Skeletal muscle satellite cell (primary cell): ENCODE measurements at regions not wholly inside any gene's neighbourhood (a gene's known extent, or its start where the extent isn't known, plus 50 kb on each side); places are given as distances from the start of the nearest gene placed in this dataset.
"Not testable (repeated sequence)": the region's sequence is repeated elsewhere in the genome, so short reads cannot be mapped to it uniquely, and the experiment has no call there.

Experiments
- H3K27me3 ChIP-seq: 2 replicates; pipeline ENCODE4 v1.7.0; 2013; ENCODE audit warnings: low read length; ENCODE audit not compliant: control insufficient read depth, insufficient read depth
- H3K36me3 ChIP-seq: 2 replicates; pipeline ENCODE4 v1.7.0; 2013; ENCODE audit warnings: mild to moderate bottlenecking, control low read depth, low read length; ENCODE audit not compliant: insufficient read depth
- H3K4me1 ChIP-seq: 2 replicates; pipeline ENCODE4 v1.7.0; 2013; ENCODE audit warnings: low read length; ENCODE audit not compliant: control insufficient read depth, insufficient read depth
- H3K4me2 ChIP-seq: 2 replicates; pipeline ENCODE4 v1.7.0; 2013; ENCODE audit warnings: mild to moderate bottlenecking, low read length
- H3K4me3 ChIP-seq: 2 replicates; pipeline ENCODE4 v1.7.0; 2013; ENCODE audit warnings: low read length
- H3K9ac ChIP-seq: 2 replicates; pipeline ENCODE4 v1.7.0; 2013; ENCODE audit warnings: mild to moderate bottlenecking, low read depth, low read length, moderate library complexity
- H3K9me3 ChIP-seq: replicated peaks from 2 replicates; pipeline ENCODE4 v1.7.0; 2013; ENCODE audit warnings: mild to moderate bottlenecking, control low read depth, low read length

- Histone ChIP-seq H3K4me1 (no peaks in the 10 kb centered on the region), H3K36me3 (no peaks in the 10 kb centered on the region), H3K9ac (no peak overlapping the region), H3K9me3 (no peaks in the 10 kb centered on the region), H3K4me3 (no peak overlapping the region), H3K4me2 (no peak overlapping the region), H3K27me3 (peaks cover 2% of the 10 kb centered on the region)
These were observed 381.8 kb upstream of the CRIM1 start for GRCh38 chr2:35973737-35974132.

DNA sequence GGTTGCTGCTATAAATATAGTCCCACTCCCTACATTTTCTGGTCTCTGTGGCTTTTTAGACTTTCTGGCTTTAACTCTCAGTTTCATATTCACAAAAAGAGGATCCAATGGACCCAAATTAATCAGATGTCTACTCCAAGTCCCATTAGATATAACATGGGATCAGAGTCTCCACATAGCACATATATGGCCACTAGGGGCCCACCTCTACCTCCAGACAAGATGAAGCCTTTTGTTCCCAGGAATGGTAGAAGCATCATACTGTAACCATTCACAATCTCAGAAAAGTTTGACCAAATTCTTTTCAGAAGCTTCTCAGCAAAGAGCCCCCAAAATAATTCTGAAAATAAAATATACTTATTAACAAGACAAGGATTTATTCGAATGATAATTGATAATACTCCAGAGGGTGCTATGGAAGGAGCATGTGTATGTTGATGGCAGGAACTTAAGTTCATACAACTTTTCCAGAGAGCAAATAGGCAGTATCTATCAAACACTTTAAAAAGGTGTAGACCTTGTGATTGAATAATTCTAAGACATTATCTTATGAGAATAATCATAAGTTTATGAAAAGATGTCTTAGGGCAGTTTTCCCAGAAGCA is 382.3 kb upstream of the CRIM1 start:
- Histone ChIP-seq H3K4me2 (no peak overlapping the region), H3K9ac (no peak overlapping the region), H3K4me3 (no peak overlapping the region), H3K27me3 (peaks cover 2% of the 10 kb centered on the region), H3K9me3 (no peaks in the 10 kb centered on the region), H3K4me1 (no peaks in the 10 kb centered on the region), H3K36me3 (no peaks in the 10 kb centered on the region)

DNA sequence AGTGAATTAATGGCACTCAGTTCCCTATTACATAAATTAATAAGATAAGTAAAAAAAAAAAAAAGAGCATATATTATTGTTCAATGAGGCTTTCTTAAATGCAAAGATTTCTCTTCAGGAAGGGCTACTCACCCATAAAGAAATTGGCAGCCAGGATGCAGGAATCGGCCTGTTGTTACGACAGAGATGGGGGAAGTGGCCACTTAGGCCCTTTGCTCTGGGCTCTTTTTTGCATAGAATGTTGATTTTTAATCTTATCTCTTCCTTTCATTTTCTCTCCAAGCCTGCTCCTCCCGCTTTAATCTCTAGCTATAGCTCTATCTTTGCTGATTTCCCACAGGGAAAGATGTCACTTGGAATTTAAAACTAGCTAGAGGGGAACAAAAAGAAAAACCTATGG is 391.8 kb upstream of the CRIM1 start:
- no peak overlapping the region for H3K4me3 ChIP-seq
- no peaks in the 10 kb centered on the region for H3K36me3 ChIP-seq
- no peak overlapping the region for H3K9ac ChIP-seq

GRCh38 chr2:35963357-35963756 is 392.2 kb upstream of the CRIM1 start:
- no peak overlapping the region for H3K4me3 ChIP-seq
- no peaks in the 10 kb centered on the region for H3K27me3 ChIP-seq
- H3K4me1 ChIP-seq = no peaks in the 10 kb centered on the region
- H3K4me2 ChIP-seq = no peak overlapping the region
- no peaks in the 10 kb centered on the region for H3K9me3 ChIP-seq
- no peaks in the 10 kb centered on the region for H3K36me3 ChIP-seq
- no peak overlapping the region for H3K9ac ChIP-seq

More for the DNA sequence above, 391.8 kb upstream of the CRIM1 start:
- no peaks in the 10 kb centered on the region for H3K9me3 ChIP-seq
- no peak overlapping the region for H3K4me2 ChIP-seq
- no peaks in the 10 kb centered on the region for H3K27me3 ChIP-seq
- H3K4me1 ChIP-seq = no peaks in the 10 kb centered on the region

- Histone ChIP-seq H3K9ac (no peak overlapping the region), H3K4me1 (no peaks in the 10 kb centered on the region), H3K27me3 (no peaks in the 10 kb centered on the region), H3K4me3 (no peak overlapping the region), H3K4me2 (no peak overlapping the region), H3K36me3 (no peaks in the 10 kb centered on the region), H3K9me3 (no peaks in the 10 kb centered on the region)
These were observed 392.9 kb upstream of the CRIM1 start for GRCh38 chr2:35962585-35963146.

- H3K27me3 ChIP-seq = no peaks in the 10 kb centered on the region
- no peak overlapping the region for H3K4me2 ChIP-seq
- no peak overlapping the region for H3K4me3 ChIP-seq
- H3K4me1 ChIP-seq = no peaks in the 10 kb centered on the region
- no peaks in the 10 kb centered on the region for H3K36me3 ChIP-seq
- no peak overlapping the region for H3K9ac ChIP-seq
- H3K9me3 ChIP-seq = no peaks in the 10 kb centered on the region
These were observed 395.0 kb upstream of the CRIM1 start for GRCh38 chr2:35960596-35960995.

- H3K9me3 ChIP-seq, H3K27me3 ChIP-seq, H3K4me1 ChIP-seq, H3K36me3 ChIP-seq, H3K9ac ChIP-seq, H3K4me2 ChIP-seq, H3K4me3 ChIP-seq: not testable (repeated sequence)
These were observed 398.5 kb upstream of the CRIM1 start for GRCh38 chr2:35957053-35957452.

DNA sequence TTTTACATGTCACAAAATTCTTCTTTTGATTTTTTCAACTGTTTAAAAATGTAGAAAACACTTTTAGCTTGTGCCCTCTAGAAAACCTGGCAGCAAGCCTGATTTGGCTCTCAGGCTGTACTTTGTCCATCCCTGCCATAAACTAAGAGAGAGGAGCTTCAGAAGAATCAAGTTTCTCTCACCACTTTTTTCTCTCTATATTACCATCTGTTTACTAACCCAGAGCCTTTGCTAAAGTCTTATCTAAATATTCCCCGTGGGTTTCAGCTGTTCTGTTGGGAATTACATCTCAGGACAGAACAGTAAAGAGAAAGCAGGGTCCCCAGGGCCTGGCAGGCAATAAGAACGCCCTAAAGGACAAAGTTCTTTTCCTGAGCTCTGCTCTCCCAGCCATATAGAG is 409.1 kb upstream of the CRIM1 start:
- no peak overlapping the region for H3K4me2 ChIP-seq
- no peaks in the 10 kb centered on the region for H3K4me1 ChIP-seq
- no peaks in the 10 kb centered on the region for H3K9me3 ChIP-seq
- H3K36me3 ChIP-seq = no peaks in the 10 kb centered on the region
- H3K27me3 ChIP-seq = peaks cover 4% of the 10 kb centered on the region
- H3K9ac ChIP-seq = no peak overlapping the region
- no peak overlapping the region for H3K4me3 ChIP-seq

GRCh38 chr2:35938838-35939237 is 416.7 kb upstream of the CRIM1 start:
- Histone ChIP-seq H3K36me3 (no peaks in the 10 kb centered on the region), H3K27me3 (no peaks in the 10 kb centered on the region), H3K4me3 (no peak overlapping the region), H3K4me2 (no peak overlapping the region), H3K9me3 (no peaks in the 10 kb centered on the region), H3K4me1 (no peaks in the 10 kb centered on the region), H3K9ac (no peak overlapping the region)

DNA sequence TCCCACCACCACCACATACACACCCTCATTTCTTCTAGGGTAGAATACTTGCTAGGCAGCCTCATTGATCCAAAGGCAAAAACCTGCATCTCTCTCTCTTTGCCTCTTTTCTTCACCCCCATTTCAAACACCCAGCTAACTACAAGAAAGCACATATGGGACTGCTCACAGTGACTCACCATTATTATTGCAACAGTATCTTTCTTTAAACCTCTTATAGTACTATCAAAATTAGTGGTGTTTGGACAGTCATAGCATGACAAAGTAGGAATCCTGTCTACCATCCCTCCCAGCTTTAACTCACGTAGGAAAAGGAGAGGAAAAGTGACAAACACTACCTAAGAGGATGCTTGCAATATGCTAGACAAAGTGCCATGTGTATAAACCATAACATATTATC is 422.5 kb upstream of the CRIM1 start:
- Histone ChIP-seq H3K4me1 (no peaks in the 10 kb centered on the region), H3K36me3 (no peaks in the 10 kb centered on the region), H3K27me3 (no peaks in the 10 kb centered on the region), H3K9me3 (no peaks in the 10 kb centered on the region), H3K9ac (no peak overlapping the region), H3K4me2 (no peak overlapping the region), H3K4me3 (no peak overlapping the region)

- Histone ChIP-seq H3K4me3 (no peak overlapping the region), H3K4me2 (no peak overlapping the region), H3K4me1 (no peaks in the 10 kb centered on the region), H3K9me3 (no peaks in the 10 kb centered on the region), H3K9ac (no peak overlapping the region), H3K27me3 (no peaks in the 10 kb centered on the region), H3K36me3 (no peaks in the 10 kb centered on the region)
These were observed 423.2 kb upstream of the CRIM1 start for GRCh38 chr2:35932276-35932963.

DNA sequence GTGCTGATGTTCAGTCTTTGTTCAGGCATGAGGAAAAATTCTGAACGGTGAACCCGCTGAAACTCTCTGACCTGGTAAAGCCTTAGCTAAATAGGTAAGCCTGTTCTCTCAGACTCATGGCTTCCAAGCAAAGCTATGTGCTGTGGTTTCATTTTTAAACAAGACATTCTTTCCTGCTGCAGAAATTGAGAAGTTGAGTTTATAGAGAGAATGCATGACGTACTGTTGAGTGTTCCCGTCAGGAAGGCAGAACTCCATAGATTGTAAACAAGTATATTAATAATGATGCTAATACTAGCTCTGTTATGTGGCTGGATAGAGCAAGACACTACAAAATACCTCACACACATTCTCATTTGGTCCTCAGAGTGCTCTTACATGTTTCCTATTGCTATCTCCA is 424.0 kb upstream of the CRIM1 start:
- Histone ChIP-seq H3K4me3 (no peak overlapping the region), H3K4me2 (no peak overlapping the region), H3K27me3 (no peaks in the 10 kb centered on the region), H3K9me3 (no peaks in the 10 kb centered on the region), H3K9ac (no peak overlapping the region), H3K36me3 (no peaks in the 10 kb centered on the region), H3K4me1 (no peaks in the 10 kb centered on the region)
